ENCODE measurements at regions not wholly inside any gene's neighbourhood (a gene's known extent, or its start where the extent isn't known, plus 50 kb on each side); places are given as distances from the start of the nearest gene placed in this dataset.
"Not testable (repeated sequence)": the region's sequence is repeated elsewhere in the genome, so short reads cannot be mapped to it uniquely, and the experiment has no call there.

GRCh38 chr22:48503035-48503625, 1324.5 kb downstream of the BRD1 start:
- TF ChIP-seq CTCF (IDR thresholded peaks at IDR 0.05; ENCODE audit: extremely low read depth, missing control alignments) = no peak
- no peak for DNase-seq (ENCODE audit: low spot score)

- DNase-seq (ENCODE audit: low spot score) = no peak
- no peak for TF ChIP-seq CTCF (IDR thresholded peaks at IDR 0.05; ENCODE audit: extremely low read depth, missing control alignments)
Observed at GRCh38 chr22:48501231-48501750, 1326.4 kb downstream of the BRD1 start.

- no peak for TF ChIP-seq CTCF (IDR thresholded peaks at IDR 0.05; ENCODE audit: extremely low read depth, missing control alignments)
- no peak for DNase-seq (ENCODE audit: low spot score)
Observed at GRCh38 chr22:48500471-48501230, 1327.0 kb downstream of the BRD1 start.

GRCh38 chr22:48499456-48500425, 1327.9 kb downstream of the BRD1 start:
- no peak for DNase-seq (ENCODE audit: low spot score)

GRCh38 chr22:48498526-48499331, 1328.9 kb downstream of the BRD1 start:
- no peak for TF ChIP-seq CTCF (IDR thresholded peaks at IDR 0.05; ENCODE audit: extremely low read depth, missing control alignments)
- no peak for DNase-seq (ENCODE audit: low spot score)

More at GRCh38 chr22:48499456-48500425, 1327.9 kb downstream of the BRD1 start:
- no peak for TF ChIP-seq CTCF (IDR thresholded peaks at IDR 0.05; ENCODE audit: extremely low read depth, missing control alignments)

GRCh38 chr22:48497743-48498520, 1329.7 kb downstream of the BRD1 start:
- not testable (repeated sequence) for DNase-seq (ENCODE audit: low spot score)

Measured in GM20000 (cell line).